ENCODE measurements at regions not wholly inside any gene's neighbourhood (a gene's known extent, or its start where the extent isn't known, plus 50 kb on each side); places are given as distances from the start of the nearest gene placed in this dataset.
A peak's percentile ranks its signal among the peaks of the same experiment; 100 is the strongest.

DNA sequence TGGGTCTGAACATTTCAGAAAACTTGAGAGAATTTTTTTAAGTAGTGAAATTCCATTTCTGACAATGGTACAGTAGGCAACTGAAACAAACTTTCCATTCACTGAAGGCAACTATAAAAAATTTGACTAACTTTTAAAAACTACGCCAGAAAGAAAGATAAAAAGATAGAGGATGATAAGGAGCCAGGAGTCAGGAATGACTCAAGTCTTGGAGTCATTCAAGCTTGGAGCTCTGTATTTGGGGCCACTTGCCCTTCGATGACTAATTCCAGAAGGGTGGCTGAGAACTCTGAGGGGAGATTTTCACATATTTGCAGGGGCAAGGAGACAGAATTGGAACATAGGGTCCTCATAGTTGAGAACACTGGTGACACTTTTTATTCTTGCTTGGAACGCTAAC, 1083.2 kb upstream of the CNTN5 start:
- no TSS peak for BruUV-seq (replicated peaks)
- Histone ChIP-seq H3K27ac (ENCODE audit: extremely low read depth, low read depth, low read length) (no peak overlapping the region), H4K20me1 (replicated peaks; ENCODE audit: control insufficient read depth, insufficient read depth, low read length) (no peaks in the 10 kb centered on the region), H3K79me2 (ENCODE audit: control insufficient read depth, insufficient read depth, low read length) (no peaks in the 10 kb centered on the region), H3K4me2 (ENCODE audit: insufficient read depth, low read length) (no peak overlapping the region), H3K9me3 (replicated peaks; ENCODE audit: control insufficient read depth, insufficient read depth, low read depth, low read length) (no peaks in the 10 kb centered on the region), H3K4me3 (no peak overlapping the region), H3K9me1 (ENCODE audit: control insufficient read depth, insufficient read depth, low read length) (no peaks in the 10 kb centered on the region), H3K27me3 (ENCODE audit: control insufficient read depth in 2 of 2, insufficient read depth in 2 of 2, low read length in 2 of 2) (no peaks in the 10 kb centered on the region), H3K9ac (ENCODE audit: insufficient read depth in 1 of 2, low read depth in 2 of 2, low read length in 2 of 2) (no peak overlapping the region), H2AFZ (ENCODE audit: low read depth, low read length) (peak overlapping the region; percentile 24; the same call in 1 of the 2 replicates), H3K4me1 (replicated peaks in 1 of 2; ENCODE audit: control insufficient read depth in 2 of 2, insufficient read depth in 2 of 2, low read length in 2 of 2) (no peaks in the 10 kb centered on the region; a peak in 1 of 5 replicates), H3K36me3 (ENCODE audit: control insufficient read depth, insufficient read depth, low read length) (no peaks in the 10 kb centered on the region)
- intact Hi-C loops (cut with micrococcal nuclease) (no loop called here), in situ Hi-C loops (cut with MboI) (no loop called here)
- POLR2A ChIA-PET: no interaction called here
- ATAC-seq (no peak), DNase-seq (ENCODE audit: extremely low read depth in 1 of 4, low spot score in 3 of 4) (peak in 1 of 4 experiments; percentile 14), FAIRE-seq (no peak)
- CTCF ChIA-PET (ENCODE audit: low intra/inter-chr PET ratio): no interaction called here
- TF ChIP-seq, protein P1, sequence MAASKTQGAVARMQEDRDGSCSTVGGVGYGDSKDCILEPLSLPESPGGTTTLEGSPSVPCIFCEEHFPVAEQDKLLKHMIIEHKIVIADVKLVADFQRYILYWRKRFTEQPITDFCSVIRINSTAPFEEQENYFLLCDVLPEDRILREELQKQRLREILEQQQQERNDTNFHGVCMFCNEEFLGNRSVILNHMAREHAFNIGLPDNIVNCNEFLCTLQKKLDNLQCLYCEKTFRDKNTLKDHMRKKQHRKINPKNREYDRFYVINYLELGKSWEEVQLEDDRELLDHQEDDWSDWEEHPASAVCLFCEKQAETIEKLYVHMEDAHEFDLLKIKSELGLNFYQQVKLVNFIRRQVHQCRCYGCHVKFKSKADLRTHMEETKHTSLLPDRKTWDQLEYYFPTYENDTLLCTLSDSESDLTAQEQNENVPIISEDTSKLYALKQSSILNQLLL (CRISPR knock-in tag; IDR thresholded peaks at IDR 0.05; ENCODE audit: borderline replicate concordance): no peak
- TF ChIP-seq, protein P2, sequence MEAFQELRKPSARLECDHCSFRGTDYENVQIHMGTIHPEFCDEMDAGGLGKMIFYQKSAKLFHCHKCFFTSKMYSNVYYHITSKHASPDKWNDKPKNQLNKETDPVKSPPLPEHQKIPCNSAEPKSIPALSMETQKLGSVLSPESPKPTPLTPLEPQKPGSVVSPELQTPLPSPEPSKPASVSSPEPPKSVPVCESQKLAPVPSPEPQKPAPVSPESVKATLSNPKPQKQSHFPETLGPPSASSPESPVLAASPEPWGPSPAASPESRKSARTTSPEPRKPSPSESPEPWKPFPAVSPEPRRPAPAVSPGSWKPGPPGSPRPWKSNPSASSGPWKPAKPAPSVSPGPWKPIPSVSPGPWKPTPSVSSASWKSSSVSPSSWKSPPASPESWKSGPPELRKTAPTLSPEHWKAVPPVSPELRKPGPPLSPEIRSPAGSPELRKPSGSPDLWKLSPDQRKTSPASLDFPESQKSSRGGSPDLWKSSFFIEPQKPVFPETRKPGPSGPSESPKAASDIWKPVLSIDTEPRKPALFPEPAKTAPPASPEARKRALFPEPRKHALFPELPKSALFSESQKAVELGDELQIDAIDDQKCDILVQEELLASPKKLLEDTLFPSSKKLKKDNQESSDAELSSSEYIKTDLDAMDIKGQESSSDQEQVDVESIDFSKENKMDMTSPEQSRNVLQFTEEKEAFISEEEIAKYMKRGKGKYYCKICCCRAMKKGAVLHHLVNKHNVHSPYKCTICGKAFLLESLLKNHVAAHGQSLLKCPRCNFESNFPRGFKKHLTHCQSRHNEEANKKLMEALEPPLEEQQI (IDR thresholded peaks at IDR 0.05): peak; percentile 52; the same call in 1 of the 2 replicates
- TF ChIP-seq, protein P3, sequence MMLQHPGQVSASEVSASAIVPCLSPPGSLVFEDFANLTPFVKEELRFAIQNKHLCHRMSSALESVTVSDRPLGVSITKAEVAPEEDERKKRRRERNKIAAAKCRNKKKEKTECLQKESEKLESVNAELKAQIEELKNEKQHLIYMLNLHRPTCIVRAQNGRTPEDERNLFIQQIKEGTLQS (IDR thresholded peaks at IDR 0.05): 0 out of 2 replicates have a peak, but pooled peaks have one; percentile 11
- TF ChIP-seq, protein P3 (CRISPR knock-in tag; conservative IDR thresholded peaks at IDR 0.05): no peak
- TF ChIP-seq JUN (IDR thresholded peaks at IDR 0.05; ENCODE audit: borderline replicate concordance, low read depth, low read length) (peak; percentile 39; the same call in 1 of the 2 replicates), JUN (CRISPR knock-in tag; IDR thresholded peaks at IDR 0.05; ENCODE audit: borderline replicate concordance) (no peak), FOSL1 (tag; conservative IDR thresholded peaks at IDR 0.05) (peak; percentile 72), NCOA1 (IDR thresholded peaks at IDR 0.05; ENCODE audit: low read depth) (no peak)
- 52% methylated on average over 3 of the region's 3 CpGs for WGBS (ENCODE audit: insufficient coverage, low coverage, missing lambda C conversion rate)

Data from K562 (cell line).